A673 (cell line): ENCODE measurements at regions not wholly inside any gene's neighbourhood (a gene's known extent, or its start where the extent isn't known, plus 50 kb on each side); places are given as distances from the start of the nearest gene placed in this dataset.
"Not testable (repeated sequence)": the region's sequence is repeated elsewhere in the genome, so short reads cannot be mapped to it uniquely, and the experiment has no call there.

Experiments
- BruUV-seq: library from RNA; stranded (reverse); fragments of 400-500 nt; replicated peaks from 2 replicates; lab custom pipeline; 2021; lab: Mats Ljungman, UMichigan
- CTCF ChIA-PET: fragments of 300-600 bp; sonication (Branson Sonifier 250); formaldehyde crosslinking; loops from one replicate; lab custom pipeline; 2022; ENCODE audit warnings: antibody characterized with exemption; lab: Charles Lee
- POLR2A ChIA-PET: fragments of 300-600 bp; sonication (Branson Sonifier 250); formaldehyde crosslinking; loops from one replicate; lab custom pipeline; 2022; ENCODE audit warnings: antibody characterized with exemption; ENCODE audit not compliant: low non-redundant PET; lab: Charles Lee
- DNase-seq: peaks from one replicate; pipeline ENCODE4 v3.0.0-alpha.2; 2015; ENCODE audit warnings: low spot score
- H3K27ac ChIP-seq: fragments of 200-600 bp; sonication (generic); 2 replicates; pipeline ENCODE4 v1.5.1; 2016; ENCODE audit warnings: mixed run types, low read depth, mild to moderate bottlenecking, mixed read lengths, antibody characterized with exemption, low read length; ENCODE audit not compliant: poor library complexity, severe bottlenecking
- H3K27me3 ChIP-seq: fragments of 200-600 bp; sonication (generic); replicated peaks from 2 replicates; pipeline ENCODE4 v1.6.1; 2017; ENCODE audit warnings: mixed run types, low read depth, mild to moderate bottlenecking, mixed read lengths, antibody characterized with exemption, low read length; ENCODE audit not compliant: insufficient read depth, poor library complexity
- H3K36me3 ChIP-seq: fragments of 200-600 bp; sonication (generic); 2 replicates; pipeline ENCODE4 v1.6.1; 2016; ENCODE audit warnings: mixed run types, mild to moderate bottlenecking, mixed read lengths, antibody characterized with exemption, low read length; ENCODE audit not compliant: insufficient read depth, poor library complexity, severe bottlenecking
- H3K4me1 ChIP-seq: fragments of 200-600 bp; sonication (generic); 2 replicates; pipeline ENCODE4 v1.6.1; 2017; ENCODE audit warnings: mixed run types, mild to moderate bottlenecking, mixed read lengths, antibody characterized with exemption, low read length; ENCODE audit not compliant: insufficient read depth, poor library complexity, severe bottlenecking
- H3K4me3 ChIP-seq: fragments of 200-600 bp; sonication (generic); 2 replicates; pipeline ENCODE4 v1.5.1; 2016; ENCODE audit warnings: low read depth, mixed run types, mild to moderate bottlenecking, mixed read lengths, low read length; ENCODE audit not compliant: poor library complexity, severe bottlenecking
- H3K9me3 ChIP-seq: fragments of 200-600 bp; sonication (generic); 2 replicates; pipeline ENCODE4 v1.6.1; 2016; ENCODE audit warnings: mixed run types, low read depth, mild to moderate bottlenecking, mixed read lengths, antibody characterized with exemption, low read length; ENCODE audit not compliant: poor library complexity, severe bottlenecking
- EZH2 ChIP-seq: fragments of 200-600 bp; sonication (generic); IDR thresholded peaks from 2 replicates; pipeline ENCODE4 v1.6.1; 2017; ENCODE audit warnings: borderline replicate concordance, low read depth, mild to moderate bottlenecking, mixed read lengths, antibody characterized with exemption, low read length; ENCODE audit not compliant: poor library complexity, severe bottlenecking
- intact Hi-C: fragments of 100-400 bp; cut with micrococcal nuclease; formaldehyde crosslinking; loops from one replicate; pipeline ENCODE4 v1.10.0; 2022; ENCODE audit not compliant: unreplicated experiment
- TF ChIP-seq, protein P1 (sequence below): fragments of 300-800, 200-600 bp; sonication (generic); conservative IDR thresholded peaks from 2 replicates; pipeline ENCODE4 v1.5.1; 2017; ENCODE audit warnings: low read depth, mild to moderate bottlenecking, antibody characterized with exemption, low read length, moderate library complexity, mixed read lengths

- H3K27me3 ChIP-seq, H3K27ac ChIP-seq, DNase-seq, H3K4me3 ChIP-seq, BruUV-seq, CTCF ChIA-PET, H3K36me3 ChIP-seq, POLR2A ChIA-PET, H3K4me1 ChIP-seq, intact Hi-C loops, H3K9me3 ChIP-seq: not testable (repeated sequence)
Observed at GRCh38 chr4:107772269-107772668, 52.2 kb upstream of the PAPSS1 start.

DNA sequence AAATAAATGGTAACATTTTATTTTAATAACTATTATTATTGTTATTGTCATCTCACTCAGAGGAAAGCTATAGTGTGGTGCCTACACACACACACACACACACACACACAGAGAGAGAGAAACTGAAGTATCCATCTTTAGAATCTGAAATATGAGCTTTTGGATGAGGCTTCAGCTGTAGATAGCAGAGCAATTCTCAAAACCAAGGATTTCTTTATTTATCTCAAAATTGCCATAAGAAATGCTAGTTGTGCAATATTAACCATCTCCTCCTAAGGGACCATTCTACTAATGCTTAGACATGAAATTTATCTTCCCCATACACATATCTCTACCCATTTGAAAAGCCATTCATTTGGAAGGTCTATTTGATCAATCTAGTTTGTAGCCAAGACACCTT lies 50.1 kb upstream of the SGMS2 start:
- Histone ChIP-seq H3K9me3 (no peaks in the 10 kb centered on the region), H3K27me3 (no peaks in the 10 kb centered on the region), H3K4me1 (no peaks in the 10 kb centered on the region), H3K4me3 (no peak overlapping the region), H3K27ac (no peak overlapping the region), H3K36me3 (no peaks in the 10 kb centered on the region)
- ChIA-PET CTCF (no interaction called here), POLR2A (interaction anchor here (0.6 kb wide), 1 partner anchor 326 kb away, joined by 3 read pairs; no protein-coding TSS in a partner anchor)
- no peak for DNase-seq
- intact Hi-C loops, result no loop called here
- no TSS peak for BruUV-seq
- TF ChIP-seq EZH2, result no peak
- TF ChIP-seq, protein P1, sequence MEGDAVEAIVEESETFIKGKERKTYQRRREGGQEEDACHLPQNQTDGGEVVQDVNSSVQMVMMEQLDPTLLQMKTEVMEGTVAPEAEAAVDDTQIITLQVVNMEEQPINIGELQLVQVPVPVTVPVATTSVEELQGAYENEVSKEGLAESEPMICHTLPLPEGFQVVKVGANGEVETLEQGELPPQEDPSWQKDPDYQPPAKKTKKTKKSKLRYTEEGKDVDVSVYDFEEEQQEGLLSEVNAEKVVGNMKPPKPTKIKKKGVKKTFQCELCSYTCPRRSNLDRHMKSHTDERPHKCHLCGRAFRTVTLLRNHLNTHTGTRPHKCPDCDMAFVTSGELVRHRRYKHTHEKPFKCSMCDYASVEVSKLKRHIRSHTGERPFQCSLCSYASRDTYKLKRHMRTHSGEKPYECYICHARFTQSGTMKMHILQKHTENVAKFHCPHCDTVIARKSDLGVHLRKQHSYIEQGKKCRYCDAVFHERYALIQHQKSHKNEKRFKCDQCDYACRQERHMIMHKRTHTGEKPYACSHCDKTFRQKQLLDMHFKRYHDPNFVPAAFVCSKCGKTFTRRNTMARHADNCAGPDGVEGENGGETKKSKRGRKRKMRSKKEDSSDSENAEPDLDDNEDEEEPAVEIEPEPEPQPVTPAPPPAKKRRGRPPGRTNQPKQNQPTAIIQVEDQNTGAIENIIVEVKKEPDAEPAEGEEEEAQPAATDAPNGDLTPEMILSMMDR, result no peak
